ENCODE measurements at regions not wholly inside any gene's neighbourhood (a gene's known extent, or its start where the extent isn't known, plus 50 kb on each side); places are given as distances from the start of the nearest gene placed in this dataset.
"Not testable (repeated sequence)": the region's sequence is repeated elsewhere in the genome, so short reads cannot be mapped to it uniquely, and the experiment has no call there.

GRCh38 chr2:211170843-211171242 is 614.4 kb downstream of the CPS1 start:
- no peaks in the 10 kb centered on the region for H3K36me3 Mint-ChIP-seq
- H3K9me3 Mint-ChIP-seq, result peaks cover 0 to 31% (median 7%) of the 10 kb centered on the region in 6 donors
- no peak overlapping the region for H3K27ac Mint-ChIP-seq
- no peaks in the 10 kb centered on the region for H3K4me1 Mint-ChIP-seq
- DNase-seq, result no peak
- H3K27me3 Mint-ChIP-seq (ENCODE audit: low read depth in 3 of 3), result peaks cover 0 to 2% (median 1%) of the 10 kb centered on the region in 3 donors
- no peak overlapping the region for H3K4me3 Mint-ChIP-seq

- DNase-seq, result no peak
- Mint-ChIP-seq H3K36me3 (no peaks in the 10 kb centered on the region), H3K27ac (no peak overlapping the region), H3K9me3 (peaks cover 2 to 34% (median 7%) of the 10 kb centered on the region in 6 donors), H3K4me3 (no peak overlapping the region), H3K27me3 (ENCODE audit: low read depth in 3 of 3) (peaks cover 0 to 2% (median 1%) of the 10 kb centered on the region in 3 donors), H3K4me1 (no peaks in the 10 kb centered on the region)
These were observed 617.6 kb downstream of the CPS1 start for GRCh38 chr2:211174021-211174420.

- H3K4me3 Mint-ChIP-seq, result no peak overlapping the region
- peaks cover 2 to 31% (median 7%) of the 10 kb centered on the region in 6 donors for H3K9me3 Mint-ChIP-seq
- H3K27me3 Mint-ChIP-seq (ENCODE audit: low read depth in 3 of 3), result peaks cover 0 to 2% (median 1%) of the 10 kb centered on the region in 3 donors
- H3K4me1 Mint-ChIP-seq, result no peaks in the 10 kb centered on the region
- no peak for DNase-seq
- H3K27ac Mint-ChIP-seq, result no peak overlapping the region
- no peaks in the 10 kb centered on the region for H3K36me3 Mint-ChIP-seq
These were observed 618.2 kb downstream of the CPS1 start for GRCh38 chr2:211174631-211175030.

- H3K27me3 Mint-ChIP-seq (ENCODE audit: low read depth in 3 of 3), result peaks cover 0 to 2% (median 1%) of the 10 kb centered on the region in 3 donors
- H3K4me3 Mint-ChIP-seq, result no peak overlapping the region
- no peaks in the 10 kb centered on the region for H3K4me1 Mint-ChIP-seq
- no peaks in the 10 kb centered on the region for H3K36me3 Mint-ChIP-seq
- no peak for DNase-seq
- no peak overlapping the region for H3K27ac Mint-ChIP-seq
- peaks cover 3 to 34% (median 7%) of the 10 kb centered on the region in 6 donors for H3K9me3 Mint-ChIP-seq
These were observed 619.6 kb downstream of the CPS1 start for GRCh38 chr2:211175956-211176355.

- H3K9me3 Mint-ChIP-seq, result peaks cover 3 to 34% (median 7%) of the 10 kb centered on the region in 6 donors
- H3K27me3 Mint-ChIP-seq (ENCODE audit: low read depth in 3 of 3), result peaks cover 0 to 2% (median 1%) of the 10 kb centered on the region in 3 donors
- no peak overlapping the region for H3K27ac Mint-ChIP-seq
- no peaks in the 10 kb centered on the region for H3K36me3 Mint-ChIP-seq
- no peak overlapping the region for H3K4me3 Mint-ChIP-seq
- no peak for DNase-seq
- H3K4me1 Mint-ChIP-seq, result no peaks in the 10 kb centered on the region
These were observed 620.2 kb downstream of the CPS1 start for GRCh38 chr2:211176514-211177141.

GRCh38 chr2:211181626-211182025 is 625.2 kb downstream of the CPS1 start:
- no peak overlapping the region for H3K27ac Mint-ChIP-seq

GRCh38 chr2:211187602-211188001 is 631.2 kb downstream of the CPS1 start:
- H3K9me3 Mint-ChIP-seq, result peaks cover 2 to 31% (median 11%) of the 10 kb centered on the region in 6 donors
- no peaks in the 10 kb centered on the region for H3K36me3 Mint-ChIP-seq
- H3K27me3 Mint-ChIP-seq (ENCODE audit: low read depth in 3 of 3), result no peaks in the 10 kb centered on the region
- no peak overlapping the region for H3K4me3 Mint-ChIP-seq
- H3K27ac Mint-ChIP-seq, result no peak overlapping the region
- H3K4me1 Mint-ChIP-seq, result no peaks in the 10 kb centered on the region
- no peak for DNase-seq

More at GRCh38 chr2:211181626-211182025, 625.2 kb downstream of the CPS1 start:
- Mint-ChIP-seq H3K36me3 (no peaks in the 10 kb centered on the region), H3K27me3 (ENCODE audit: low read depth in 3 of 3) (peaks cover 0 to 1% (median 0%) of the 10 kb centered on the region in 3 donors), H3K4me1 (no peaks in the 10 kb centered on the region), H3K9me3 (peaks cover 2 to 19% (median 5%) of the 10 kb centered on the region in 6 donors), H3K4me3 (no peak overlapping the region)
- DNase-seq, result no peak

GRCh38 chr2:211203986-211204385 is 647.6 kb downstream of the CPS1 start:
- H3K27ac Mint-ChIP-seq, result no peak overlapping the region
- DNase-seq, result no peak
- H3K9me3 Mint-ChIP-seq, result peaks cover 10 to 35% (median 13%) of the 10 kb centered on the region in 6 donors
- no peaks in the 10 kb centered on the region for H3K36me3 Mint-ChIP-seq
- no peaks in the 10 kb centered on the region for H3K27me3 Mint-ChIP-seq (ENCODE audit: low read depth in 3 of 3)
- H3K4me3 Mint-ChIP-seq, result no peak overlapping the region
- no peaks in the 10 kb centered on the region for H3K4me1 Mint-ChIP-seq

- no peak for DNase-seq
- Mint-ChIP-seq H3K27me3 (ENCODE audit: low read depth in 3 of 3) (no peaks in the 10 kb centered on the region), H3K36me3 (no peaks in the 10 kb centered on the region), H3K4me1 (no peaks in the 10 kb centered on the region), H3K27ac (no peak overlapping the region), H3K4me3 (no peak overlapping the region), H3K9me3 (peaks cover 10 to 33% (median 13%) of the 10 kb centered on the region in 6 donors)
These were observed 648.1 kb downstream of the CPS1 start for GRCh38 chr2:211204456-211204855.

- peaks cover 9 to 30% (median 13%) of the 10 kb centered on the region in 6 donors for H3K9me3 Mint-ChIP-seq
- H3K36me3 Mint-ChIP-seq, result no peaks in the 10 kb centered on the region
- H3K27ac Mint-ChIP-seq, result no peak overlapping the region
- H3K4me1 Mint-ChIP-seq, result no peaks in the 10 kb centered on the region
- no peak overlapping the region for H3K4me3 Mint-ChIP-seq
- H3K27me3 Mint-ChIP-seq (ENCODE audit: low read depth in 3 of 3), result no peaks in the 10 kb centered on the region
- DNase-seq, result no peak
These were observed 648.5 kb downstream of the CPS1 start for GRCh38 chr2:211204902-211205301.

GRCh38 chr2:211205358-211205757 is 649.0 kb downstream of the CPS1 start:
- H3K4me1 Mint-ChIP-seq, result no peaks in the 10 kb centered on the region
- no peak overlapping the region for H3K4me3 Mint-ChIP-seq
- DNase-seq, result no peak
- H3K27ac Mint-ChIP-seq, result no peak overlapping the region
- no peaks in the 10 kb centered on the region for H3K36me3 Mint-ChIP-seq
- H3K9me3 Mint-ChIP-seq, result peaks cover 9 to 30% (median 12%) of the 10 kb centered on the region in 6 donors
- H3K27me3 Mint-ChIP-seq (ENCODE audit: low read depth in 3 of 3), result no peaks in the 10 kb centered on the region

- no peak overlapping the region for H3K4me3 Mint-ChIP-seq
- H3K27me3 Mint-ChIP-seq (ENCODE audit: low read depth in 3 of 3), result no peaks in the 10 kb centered on the region
- no peak overlapping the region for H3K27ac Mint-ChIP-seq
- H3K4me1 Mint-ChIP-seq, result no peaks in the 10 kb centered on the region
- H3K36me3 Mint-ChIP-seq, result no peaks in the 10 kb centered on the region
- H3K9me3 Mint-ChIP-seq, result peaks cover 8 to 30% (median 12%) of the 10 kb centered on the region in 6 donors
- DNase-seq, result no peak
These were observed 649.4 kb downstream of the CPS1 start for GRCh38 chr2:211205836-211206235.

GRCh38 chr2:211216221-211216620 is 659.8 kb downstream of the CPS1 start:
- Mint-ChIP-seq H3K9me3 (peaks cover 12 to 40% (median 24%) of the 10 kb centered on the region in 6 donors), H3K27me3 (ENCODE audit: low read depth in 3 of 3) (peaks cover 0 to 2% (median 1%) of the 10 kb centered on the region in 3 donors), H3K27ac (no peak overlapping the region), H3K4me1 (no peaks in the 10 kb centered on the region), H3K36me3 (no peaks in the 10 kb centered on the region), H3K4me3 (no peak overlapping the region)
- DNase-seq, result no peak

- not testable (repeated sequence) for H3K36me3 Mint-ChIP-seq; DNase-seq; H3K27ac Mint-ChIP-seq; H3K4me3 Mint-ChIP-seq; H3K4me1 Mint-ChIP-seq; H3K27me3 Mint-ChIP-seq (ENCODE audit: low read depth in 3 of 3)
- H3K9me3 Mint-ChIP-seq, result peaks cover 13 to 33% (median 20%) of the 10 kb centered on the region in 6 donors
These were observed 663.1 kb downstream of the CPS1 start for GRCh38 chr2:211219548-211219947.

- Mint-ChIP-seq H3K9me3 (peaks cover 9 to 21% (median 16%) of the 10 kb centered on the region in 6 donors), H3K27ac (no peak overlapping the region), H3K4me1 (no peaks in the 10 kb centered on the region), H3K27me3 (ENCODE audit: low read depth in 3 of 3) (peaks cover 0 to 3% (median 0%) of the 10 kb centered on the region in 3 donors), H3K36me3 (no peaks in the 10 kb centered on the region), H3K4me3 (no peak overlapping the region)
- no peak for DNase-seq
These were observed 669.4 kb downstream of the CPS1 start for GRCh38 chr2:211225784-211226183.

Measured in immature natural killer cell (primary cell).